ENCODE measurements at regions not wholly inside any gene's neighbourhood (a gene's known extent, or its start where the extent isn't known, plus 50 kb on each side); places are given as distances from the start of the nearest gene placed in this dataset.
A peak's percentile ranks its signal among the peaks of the same experiment; 100 is the strongest.

- TF ChIP-seq, protein P1, sequence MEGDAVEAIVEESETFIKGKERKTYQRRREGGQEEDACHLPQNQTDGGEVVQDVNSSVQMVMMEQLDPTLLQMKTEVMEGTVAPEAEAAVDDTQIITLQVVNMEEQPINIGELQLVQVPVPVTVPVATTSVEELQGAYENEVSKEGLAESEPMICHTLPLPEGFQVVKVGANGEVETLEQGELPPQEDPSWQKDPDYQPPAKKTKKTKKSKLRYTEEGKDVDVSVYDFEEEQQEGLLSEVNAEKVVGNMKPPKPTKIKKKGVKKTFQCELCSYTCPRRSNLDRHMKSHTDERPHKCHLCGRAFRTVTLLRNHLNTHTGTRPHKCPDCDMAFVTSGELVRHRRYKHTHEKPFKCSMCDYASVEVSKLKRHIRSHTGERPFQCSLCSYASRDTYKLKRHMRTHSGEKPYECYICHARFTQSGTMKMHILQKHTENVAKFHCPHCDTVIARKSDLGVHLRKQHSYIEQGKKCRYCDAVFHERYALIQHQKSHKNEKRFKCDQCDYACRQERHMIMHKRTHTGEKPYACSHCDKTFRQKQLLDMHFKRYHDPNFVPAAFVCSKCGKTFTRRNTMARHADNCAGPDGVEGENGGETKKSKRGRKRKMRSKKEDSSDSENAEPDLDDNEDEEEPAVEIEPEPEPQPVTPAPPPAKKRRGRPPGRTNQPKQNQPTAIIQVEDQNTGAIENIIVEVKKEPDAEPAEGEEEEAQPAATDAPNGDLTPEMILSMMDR (IDR thresholded peaks at IDR 0.05), result no peak
- no peaks in the 10 kb centered on the region for H3K27me3 ChIP-seq
- no peak overlapping the region for H3K4me3 ChIP-seq
- H3K36me3 ChIP-seq, result no peaks in the 10 kb centered on the region
- DNase-seq (ENCODE audit: low spot score in 2 of 2), result no peak
- intact Hi-C loops (cut with DNase I), result no loop called here
- H3K4me1 ChIP-seq, result peaks cover 0 to 4% of the 10 kb centered on the region in 2 donors
- H3K27ac ChIP-seq, result no peak overlapping the region
- H3K9me3 ChIP-seq, result no peaks in the 10 kb centered on the region
Observed at GRCh38 chr15:69529961-69530633, 77.5 kb downstream of the RPLP1 start.

DNA sequence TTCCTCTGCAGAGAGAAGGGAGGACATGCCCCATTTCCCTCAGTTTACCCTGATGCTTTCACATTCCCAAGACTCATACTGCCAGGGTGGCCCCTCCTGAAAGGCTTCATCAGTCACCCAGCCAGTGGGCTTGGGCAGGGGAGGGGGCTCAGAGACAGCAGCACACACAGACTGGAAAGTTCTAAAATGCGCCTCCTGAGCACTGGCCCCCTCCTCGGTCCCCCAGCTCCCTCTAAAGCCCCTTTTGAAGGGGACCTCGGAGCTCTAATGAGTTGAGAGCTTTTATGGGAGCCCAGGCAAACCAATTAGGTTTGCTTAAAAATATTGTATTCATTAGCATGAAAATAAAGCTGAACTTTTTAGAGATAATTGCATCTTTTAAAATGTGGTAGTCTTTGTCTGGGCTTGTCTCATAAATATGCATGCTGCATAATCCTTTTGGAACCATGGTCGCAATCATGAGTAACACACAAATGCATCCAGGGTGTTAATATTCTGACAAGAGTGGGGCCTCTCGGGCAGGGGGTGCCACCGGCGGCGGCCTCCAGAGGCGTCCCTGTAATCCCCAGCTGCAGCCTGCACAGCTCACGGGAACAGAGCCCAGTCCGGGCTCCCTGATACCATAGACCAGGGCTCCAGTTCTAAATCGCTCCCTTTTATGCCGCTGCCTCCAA lies 78.5 kb downstream of the RPLP1 start:
- intact Hi-C loops (cut with DNase I), result no loop called here

DNA sequence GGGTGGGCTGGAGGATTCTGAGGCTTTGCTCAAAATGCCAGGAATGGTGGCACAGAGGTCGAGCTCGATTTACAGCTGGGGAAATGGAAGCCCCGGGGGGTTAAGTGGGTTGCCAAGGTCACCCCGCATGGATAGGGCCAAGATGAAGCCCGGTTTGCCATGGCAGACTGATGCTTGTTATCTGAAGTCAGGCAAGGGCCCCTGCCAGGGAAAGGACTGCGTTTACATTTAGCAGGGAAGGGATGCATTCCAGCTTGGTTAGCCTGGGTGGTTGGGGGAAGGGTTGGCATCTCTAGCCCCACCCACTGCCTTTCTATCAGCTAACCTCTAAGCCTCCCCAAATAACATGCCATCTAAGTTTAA lies 79.0 kb downstream of the RPLP1 start:
- Histone ChIP-seq H3K4me3 (no peak overlapping the region), H3K4me1 (peaks cover 0 to 4% of the 10 kb centered on the region in 2 donors), H3K27ac (peak overlapping the region in 1 of 2 donors; percentile 15), H3K9me3 (no peaks in the 10 kb centered on the region), H3K27me3 (no peaks in the 10 kb centered on the region), H3K36me3 (no peaks in the 10 kb centered on the region)
- TF ChIP-seq, protein P1 (IDR thresholded peaks at IDR 0.05), result no peak
- no peak for DNase-seq (ENCODE audit: low spot score in 2 of 2)
- intact Hi-C loops (cut with DNase I), result no loop called here

More for the DNA sequence above, 78.5 kb downstream of the RPLP1 start:
- no peak for DNase-seq (ENCODE audit: low spot score in 2 of 2)
- Histone ChIP-seq H3K9me3 (no peaks in the 10 kb centered on the region), H3K27me3 (no peaks in the 10 kb centered on the region), H3K4me1 (peaks cover 0 to 4% of the 10 kb centered on the region in 2 donors), H3K4me3 (no peak overlapping the region), H3K36me3 (no peaks in the 10 kb centered on the region), H3K27ac (peak overlapping the region in 1 of 2 donors; percentile 15)
- TF ChIP-seq, protein P1 (IDR thresholded peaks at IDR 0.05), result no peak

DNA sequence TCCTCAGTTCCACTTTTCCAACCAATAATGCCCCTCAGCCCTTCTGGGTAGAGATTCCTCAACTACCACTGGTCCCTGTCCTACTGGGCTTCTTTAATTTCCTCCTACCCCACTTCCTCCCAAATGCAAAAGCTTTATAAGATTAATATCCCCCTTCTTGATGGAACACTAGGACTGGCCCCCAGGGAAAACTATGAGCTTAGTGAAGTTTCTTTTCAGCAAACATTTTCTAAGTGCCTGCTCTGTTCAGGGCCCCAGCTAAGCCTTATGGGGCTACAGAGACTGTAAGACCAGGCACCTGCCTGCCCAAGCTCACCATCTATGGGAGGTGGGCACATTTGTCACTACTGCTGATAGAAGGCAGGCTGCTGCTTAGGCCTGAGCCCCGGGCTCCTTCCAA lies 79.4 kb downstream of the RPLP1 start:
- Histone ChIP-seq H3K9me3 (no peaks in the 10 kb centered on the region), H3K27ac (no peak overlapping the region), H3K4me3 (no peak overlapping the region), H3K4me1 (peaks cover 0 to 4% of the 10 kb centered on the region in 2 donors), H3K27me3 (no peaks in the 10 kb centered on the region), H3K36me3 (no peaks in the 10 kb centered on the region)
- TF ChIP-seq, protein P1 (IDR thresholded peaks at IDR 0.05), result no peak
- intact Hi-C loops (cut with DNase I), result no loop called here
- DNase-seq (ENCODE audit: low spot score in 2 of 2), result no peak

DNA sequence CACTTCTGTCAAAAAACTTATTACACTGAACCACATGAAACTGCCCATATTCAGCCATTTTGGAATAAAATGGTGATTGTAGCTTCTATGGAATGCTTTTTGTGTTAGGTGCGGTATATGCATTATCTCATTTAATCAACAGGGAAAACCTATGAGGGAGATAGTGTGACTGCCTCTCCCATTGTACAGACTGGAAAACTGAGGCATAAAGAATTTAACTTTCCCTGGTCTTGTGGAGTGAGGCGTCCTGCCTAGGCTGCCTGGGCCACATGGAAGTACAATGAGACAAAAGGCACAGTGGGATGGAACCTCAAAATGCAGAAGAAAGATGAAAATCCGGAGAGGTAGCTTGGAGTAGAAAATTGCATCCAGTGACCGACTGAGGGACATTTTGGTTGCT lies 80.2 kb downstream of the RPLP1 start:
- H3K9me3 ChIP-seq, result no peaks in the 10 kb centered on the region
- no peak for DNase-seq (ENCODE audit: low spot score in 2 of 2)
- H3K4me1 ChIP-seq, result peaks cover 0 to 4% of the 10 kb centered on the region in 2 donors
- intact Hi-C loops (cut with DNase I), result no loop called here
- no peak overlapping the region for H3K4me3 ChIP-seq
- H3K36me3 ChIP-seq, result no peaks in the 10 kb centered on the region
- H3K27ac ChIP-seq, result no peak overlapping the region
- H3K27me3 ChIP-seq, result no peaks in the 10 kb centered on the region
- TF ChIP-seq, protein P1 (IDR thresholded peaks at IDR 0.05), result no peak
